RWPE1 (cell line): ENCODE measurements at regions not wholly inside any gene's neighbourhood (a gene's known extent, or its start where the extent isn't known, plus 50 kb on each side); places are given as distances from the start of the nearest gene placed in this dataset.

Source experiments
- CTCF ChIA-PET: fragments of 350-600 bp; sonication (Branson Sonifier 250); formaldehyde crosslinking; extraction: SDS; loops from one replicate; lab custom pipeline; 2021; lab: Yijun Ruan, JAX
- POLR2A ChIA-PET: fragments of 400-600 bp; formaldehyde crosslinking; extraction: SDS; loops from one replicate; lab custom pipeline; 2020; ENCODE audit warnings: antibody characterized with exemption; ENCODE audit not compliant: low non-redundant PET; lab: Yijun Ruan, JAX
- DNase-seq: peaks from one replicate; pipeline ENCODE4 v3.0.0; 2012; ENCODE audit warnings: low spot score
- H3K27ac ChIP-seq: fragments of 450-650 bp; 2 replicates; pipeline ENCODE4 v1.5.1; 2017
- CTCF ChIP-seq: fragments of 450-650 bp; conservative IDR thresholded peaks from 2 replicates; pipeline ENCODE4 v1.5.1; 2017; ENCODE audit warnings: low read depth, mild to moderate bottlenecking

GRCh38 chr3:184491011-184491576 is 70.5 kb upstream of the EPHB3 start:
- H3K27ac ChIP-seq = no peak overlapping the region
- TF ChIP-seq CTCF = no peak
- DNase-seq = no peak
- POLR2A ChIA-PET = no interaction called here
- CTCF ChIA-PET = no interaction called here

- ChIA-PET POLR2A (no interaction called here), CTCF (interaction anchor here (0.5 to 0.6 kb wide), 2 partner anchors 220 to 235 kb away, joined by 5 read pairs; partner anchors contain the start of gene MAGEF1)
- TF ChIP-seq CTCF = no peak
- DNase-seq = no peak
- no peak overlapping the region for H3K27ac ChIP-seq
These were observed 69.5 kb upstream of the EPHB3 start for GRCh38 chr3:184491867-184492615.

- CTCF ChIA-PET = interaction anchor here (1.4 kb wide), 1 partner anchor 17 kb away, joined by 9 read pairs; no protein-coding TSS in a partner anchor
These were observed 64.7 kb upstream of the EPHB3 start for GRCh38 chr3:184496933-184497332.

GRCh38 chr3:184497804-184498203 is 63.8 kb upstream of the EPHB3 start:
- ChIA-PET POLR2A (no interaction called here), CTCF (interaction anchor here (0.6 to 1.4 kb wide), 2 partner anchors 16 to 48 kb away, joined by 3 to 9 read pairs; no protein-coding TSS in a partner anchor)
- DNase-seq = no peak
- TF ChIP-seq CTCF = no peak
- H3K27ac ChIP-seq = no peak overlapping the region

More at GRCh38 chr3:184496933-184497332, 64.7 kb upstream of the EPHB3 start:
- no peak for DNase-seq
- TF ChIP-seq CTCF = no peak
- POLR2A ChIA-PET = no interaction called here
- H3K27ac ChIP-seq = no peak overlapping the region

- ChIA-PET POLR2A (no interaction called here), CTCF (interaction anchor here (0.6 to 0.8 kb wide), 2 partner anchors 13 to 218 kb away, joined by 4 read pairs; no protein-coding TSS in a partner anchor)
- TF ChIP-seq CTCF = no peak
- H3K27ac ChIP-seq = no peak overlapping the region
- no peak for DNase-seq
These were observed 62.5 kb upstream of the EPHB3 start for GRCh38 chr3:184498986-184499606.

- ChIA-PET POLR2A (no interaction called here), CTCF (interaction anchor here (1.1 kb wide), 1 partner anchor 13 kb away, joined by 4 read pairs; no protein-coding TSS in a partner anchor)
- TF ChIP-seq CTCF = no peak
- DNase-seq = no peak
- H3K27ac ChIP-seq = no peak overlapping the region
These were observed 61.2 kb upstream of the EPHB3 start for GRCh38 chr3:184500344-184500923.
